GM19452 (cell line): ENCODE measurements at regions not wholly inside any gene's neighbourhood (a gene's known extent, or its start where the extent isn't known, plus 50 kb on each side); places are given as distances from the start of the nearest gene placed in this dataset.

ENCODE experiments used
- ATAC-seq: cut with Tn5 transposase; IDR thresholded peaks from one replicate; pipeline ENCODE4 v1.9.1; 2021; ENCODE audit not compliant: unreplicated experiment

DNA sequence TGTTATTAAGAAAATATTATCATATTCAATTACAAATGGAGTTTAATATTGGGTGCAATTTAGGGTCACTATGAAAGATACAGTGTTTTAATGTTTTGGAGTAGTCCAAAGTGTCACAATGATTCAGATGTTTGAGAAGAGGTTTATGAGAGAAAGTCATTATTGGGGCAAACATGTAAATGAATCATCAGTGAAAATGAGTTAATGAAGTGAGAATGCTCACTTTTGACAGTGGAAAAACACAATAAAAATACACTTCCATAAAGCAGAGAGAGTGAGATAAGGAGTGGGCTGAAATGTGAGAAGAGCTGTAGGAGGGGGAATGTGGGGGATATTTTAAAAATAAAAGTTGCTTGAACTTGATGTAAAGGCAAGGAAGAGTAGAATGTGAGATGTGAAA lies 957.1 kb downstream of the PCDH18 start:
- no peak for ATAC-seq

DNA sequence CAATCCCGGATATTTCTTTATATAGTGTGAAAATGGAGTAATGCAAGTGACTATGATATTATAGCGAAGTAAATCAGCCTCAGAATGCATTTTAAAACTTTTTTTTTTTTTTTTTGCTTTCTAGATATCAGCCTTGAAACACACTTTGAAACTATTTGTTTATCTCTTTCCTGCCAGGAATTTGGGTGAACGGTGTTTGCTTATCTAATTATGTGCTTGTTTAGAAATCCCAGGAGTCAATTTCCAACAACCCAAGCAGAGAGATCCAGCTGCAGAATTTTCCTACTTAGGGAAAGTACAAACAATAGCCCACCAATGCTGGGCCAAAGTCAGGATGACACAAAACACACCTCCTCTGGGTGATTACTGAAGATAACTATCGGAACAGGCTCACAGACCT lies 958.8 kb downstream of the PCDH18 start:
- ATAC-seq, result no peak

DNA sequence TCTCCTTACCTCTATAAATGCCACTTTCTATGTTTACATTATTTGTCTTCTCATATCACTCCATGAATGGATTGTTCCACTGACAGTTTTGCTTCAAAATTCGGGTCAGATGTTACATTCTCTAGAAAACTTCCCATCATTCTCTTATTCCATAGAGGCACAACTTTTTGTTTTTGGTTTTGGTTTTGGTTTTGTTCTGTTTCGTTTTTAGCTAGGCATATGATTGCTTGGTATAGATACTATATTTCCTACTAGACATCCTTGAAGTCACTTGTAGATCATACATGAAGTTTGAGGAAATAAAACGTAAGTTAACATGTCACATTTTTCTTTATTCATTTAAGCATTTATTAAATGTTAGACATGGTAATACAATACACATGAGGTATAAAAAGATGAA lies 961.0 kb downstream of the PCDH18 start:
- no peak for ATAC-seq

DNA sequence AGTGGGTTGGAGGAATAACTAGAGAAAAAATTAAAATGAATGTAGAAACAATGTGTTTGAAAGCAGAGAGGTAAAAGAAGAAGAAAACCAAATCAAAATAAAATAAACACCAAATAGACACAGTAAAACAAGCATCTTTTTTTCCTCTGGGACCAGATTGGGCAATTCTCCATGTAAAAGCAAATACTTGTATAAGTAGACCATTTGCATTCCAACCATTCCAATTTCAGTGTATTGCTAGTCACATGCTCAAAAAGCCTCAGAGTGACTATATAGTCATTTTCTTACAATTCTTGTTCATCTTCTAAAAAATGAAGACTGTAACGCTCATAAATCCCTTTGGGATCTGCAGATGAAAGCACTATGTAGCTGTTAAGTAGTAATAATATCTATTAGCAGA lies 969.5 kb downstream of the PCDH18 start:
- no peak for ATAC-seq

DNA sequence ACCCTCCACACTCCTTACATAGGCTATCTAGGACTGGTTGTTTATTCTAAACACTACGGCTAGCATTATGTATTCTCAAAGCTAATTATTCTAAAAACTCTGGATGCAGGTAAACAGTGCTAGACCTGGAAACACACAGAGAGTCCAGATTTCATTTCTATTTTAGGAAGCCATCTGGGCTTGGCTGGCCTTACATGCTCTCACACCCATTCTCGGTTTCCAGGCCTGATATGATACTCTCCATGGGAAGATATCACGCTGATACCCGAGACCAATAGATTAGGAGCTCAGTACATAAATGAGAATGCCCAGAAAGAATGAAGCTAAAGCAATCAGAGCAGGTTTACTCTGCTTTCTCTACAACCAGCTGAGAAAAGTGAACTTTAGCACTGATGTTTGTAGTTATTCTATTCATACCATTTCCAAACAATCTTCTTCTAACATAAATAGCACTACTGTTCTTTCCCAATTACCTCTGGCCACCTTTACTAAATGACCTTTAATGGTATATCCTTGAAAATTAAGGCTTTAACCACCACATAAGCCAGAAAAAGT lies 973.3 kb downstream of the PCDH18 start:
- no peak for ATAC-seq

DNA sequence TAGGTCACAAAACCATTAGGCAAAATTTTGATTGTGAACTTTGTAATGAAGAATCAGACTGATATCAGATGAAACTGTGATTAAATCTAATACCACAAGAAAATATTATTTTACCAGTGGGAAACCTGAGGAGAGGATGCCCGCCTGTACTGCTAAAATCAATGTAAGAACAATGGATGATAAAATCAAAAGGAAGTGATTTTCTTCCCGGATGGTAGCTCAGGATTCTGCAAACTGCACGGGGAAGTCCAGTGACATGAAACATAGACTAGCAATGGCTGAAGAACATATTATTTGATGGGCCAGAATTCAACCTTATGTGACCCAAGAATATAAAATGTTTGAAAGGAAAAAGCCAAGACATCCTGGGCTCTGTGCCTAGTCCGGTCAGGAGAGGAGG lies 974.9 kb downstream of the PCDH18 start:
- no peak for ATAC-seq

DNA sequence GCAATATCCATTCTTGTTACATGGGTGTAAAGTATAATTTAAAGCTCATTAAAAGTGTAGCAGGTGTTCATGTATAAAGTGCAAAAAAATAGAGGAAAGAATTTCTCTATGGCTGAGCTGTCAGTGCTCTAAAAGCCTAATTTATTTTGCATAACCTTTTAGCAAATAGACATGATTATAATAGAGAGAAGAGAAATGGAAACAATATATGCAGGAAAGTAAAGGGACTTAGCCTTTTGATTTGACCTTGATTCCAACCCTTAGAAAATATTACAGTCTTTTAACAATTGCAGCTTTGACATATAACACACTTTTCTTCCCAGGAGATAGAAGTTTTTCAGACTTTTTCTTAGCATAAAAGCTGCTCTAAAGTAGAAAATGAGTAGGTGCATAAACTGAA lies 978.3 kb downstream of the PCDH18 start:
- no peak for ATAC-seq

DNA sequence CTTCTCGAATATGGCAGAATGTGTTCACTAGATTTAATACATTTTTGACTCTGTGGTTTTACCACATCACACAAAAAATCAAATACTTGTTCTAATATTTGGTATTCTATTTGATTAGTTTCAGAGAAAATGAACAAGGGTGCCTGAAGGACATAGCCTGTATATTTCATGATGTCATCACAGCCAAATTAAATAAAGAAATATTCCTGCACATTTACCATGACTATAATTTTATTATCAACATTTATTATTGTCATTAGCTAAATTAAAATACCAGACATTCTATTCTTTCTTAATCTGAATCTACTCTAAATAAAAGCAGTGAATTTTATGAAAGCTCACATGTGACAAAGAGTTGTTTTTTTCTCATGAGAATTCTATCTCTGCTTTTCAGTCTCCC lies 980.5 kb downstream of the PCDH18 start:
- ATAC-seq, result no peak

DNA sequence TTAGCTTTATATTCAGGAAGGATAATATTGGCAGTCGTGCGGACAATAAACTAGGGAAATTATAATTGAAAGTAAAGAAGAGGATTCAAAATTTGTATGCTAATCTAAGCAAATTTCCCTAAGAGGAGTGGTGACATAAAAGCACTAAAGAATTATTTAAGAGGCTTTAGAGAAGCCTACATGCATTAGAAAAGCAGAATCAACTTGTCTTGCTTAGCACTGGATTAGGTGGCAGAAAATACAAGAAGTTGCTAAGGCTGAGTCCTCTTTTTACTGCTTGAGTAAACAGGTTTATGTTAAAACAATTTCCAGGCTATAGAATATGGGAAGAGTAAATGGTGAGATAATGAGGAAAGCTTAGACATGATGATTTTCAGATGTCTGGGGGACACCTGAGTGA lies 991.5 kb downstream of the PCDH18 start:
- ATAC-seq, result no peak

DNA sequence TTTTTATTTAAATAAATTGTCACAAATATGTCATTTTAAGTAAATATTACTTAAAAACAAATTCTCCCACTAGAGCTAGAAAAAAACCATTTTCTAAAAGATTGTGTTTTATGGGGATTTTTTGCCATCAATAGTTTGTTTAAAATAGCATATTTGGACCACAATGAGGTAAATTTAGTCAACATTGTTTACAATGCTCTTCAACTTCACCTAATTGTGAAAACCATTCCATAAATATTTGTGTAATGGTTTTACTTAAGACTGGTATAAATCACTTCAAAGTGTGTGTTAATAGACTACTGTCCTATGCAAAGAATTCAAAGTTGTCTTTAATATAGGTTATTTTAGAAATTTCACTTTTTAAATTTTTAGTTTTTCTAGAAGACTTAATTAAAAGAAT lies 1004.2 kb downstream of the PCDH18 start:
- no peak for ATAC-seq

DNA sequence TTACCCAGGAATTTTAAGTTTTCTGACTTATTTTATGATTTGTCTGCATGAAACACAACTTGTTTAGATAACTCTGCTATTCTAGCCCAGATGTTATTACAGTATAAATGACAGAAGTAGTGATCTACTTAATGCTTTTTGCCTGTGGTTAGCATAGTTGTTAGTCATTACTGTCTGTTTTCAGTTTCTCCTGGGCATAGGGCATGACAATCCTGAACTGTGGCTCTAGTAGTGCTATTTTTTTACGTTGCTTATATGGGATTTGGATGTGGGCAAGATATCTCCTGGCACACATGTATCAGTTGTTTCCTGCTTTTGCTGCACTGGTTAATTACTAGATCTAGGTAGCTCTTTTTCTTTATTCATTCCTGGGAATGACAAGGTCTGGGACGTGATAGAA lies 1005.8 kb downstream of the PCDH18 start:
- no peak for ATAC-seq

DNA sequence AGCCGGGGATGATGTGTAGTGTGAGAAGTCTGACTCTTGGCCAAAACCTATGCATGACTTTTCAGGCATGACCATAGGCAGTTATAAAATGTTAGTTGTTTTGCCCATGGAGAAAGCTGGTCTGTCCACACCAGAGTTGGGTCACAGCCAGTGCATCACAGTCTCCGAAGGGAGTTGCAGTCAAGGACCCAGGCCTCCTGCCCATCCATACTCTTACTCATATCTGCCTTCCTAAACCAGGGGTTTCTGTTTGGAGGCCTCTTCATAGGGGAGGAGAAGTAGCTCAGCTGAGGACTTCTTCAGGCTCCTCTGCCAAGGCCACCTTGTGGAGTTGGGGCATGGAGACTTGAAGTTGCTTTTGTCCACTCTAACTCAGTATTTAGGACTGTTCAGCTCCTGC lies 1008.3 kb downstream of the PCDH18 start:
- ATAC-seq, result no peak

DNA sequence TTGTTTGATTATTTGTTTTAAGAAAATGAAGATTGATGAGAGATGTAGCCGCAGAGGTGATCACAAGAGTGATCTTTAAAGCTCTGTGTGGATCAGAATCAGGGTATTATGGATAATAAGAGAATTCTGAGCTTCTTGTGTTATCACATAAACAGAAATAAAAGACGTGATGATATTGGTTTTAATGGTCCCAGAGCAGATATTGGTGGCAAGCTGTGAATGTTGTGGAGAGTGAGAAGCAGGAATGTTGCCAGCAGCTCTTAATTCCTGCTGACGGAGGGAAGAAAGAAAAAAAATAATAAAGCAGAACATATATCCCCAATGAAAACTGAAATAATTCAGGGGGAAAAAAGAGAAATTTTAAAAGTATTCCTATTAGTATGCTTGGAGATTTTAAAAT lies 1015.9 kb downstream of the PCDH18 start:
- no peak for ATAC-seq

DNA sequence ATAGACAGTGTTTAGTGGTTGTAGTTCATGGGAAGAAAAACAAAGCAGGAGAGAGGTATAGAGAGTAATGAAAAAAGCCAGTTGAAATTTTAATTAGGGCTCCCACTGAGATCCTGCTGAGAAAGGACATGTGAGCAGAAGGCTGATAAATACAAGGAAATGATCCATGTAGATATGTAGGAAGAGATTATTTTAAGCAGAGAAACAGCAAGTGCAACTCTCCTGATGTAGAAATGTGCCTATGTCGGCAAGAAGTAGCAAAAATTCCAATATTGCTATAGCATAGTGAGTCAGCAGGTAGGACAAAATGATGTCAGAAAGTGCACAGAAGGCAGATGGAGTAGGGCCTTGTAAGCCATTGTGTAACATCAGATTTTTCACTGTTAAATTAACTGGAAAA lies 1027.3 kb downstream of the PCDH18 start:
- ATAC-seq, result no peak

DNA sequence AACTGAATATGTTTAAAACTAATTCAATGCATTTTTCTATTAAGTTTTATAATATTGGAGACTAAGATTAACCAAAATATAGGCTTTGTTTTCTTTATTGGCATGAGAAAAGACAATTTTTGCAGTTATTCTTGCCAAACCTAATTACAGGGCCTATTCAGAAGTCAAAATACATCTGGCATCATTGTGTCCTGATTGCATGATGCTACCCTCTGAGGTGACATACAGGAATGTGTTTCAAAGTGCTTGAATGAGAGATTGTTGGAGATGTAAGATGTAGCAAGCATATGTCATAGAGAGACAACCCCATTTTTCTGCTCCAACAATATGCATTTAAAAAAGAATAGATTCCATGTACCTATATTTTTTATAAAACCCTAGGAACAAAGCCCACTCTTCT lies 1036.4 kb downstream of the PCDH18 start:
- ATAC-seq, result no peak

DNA sequence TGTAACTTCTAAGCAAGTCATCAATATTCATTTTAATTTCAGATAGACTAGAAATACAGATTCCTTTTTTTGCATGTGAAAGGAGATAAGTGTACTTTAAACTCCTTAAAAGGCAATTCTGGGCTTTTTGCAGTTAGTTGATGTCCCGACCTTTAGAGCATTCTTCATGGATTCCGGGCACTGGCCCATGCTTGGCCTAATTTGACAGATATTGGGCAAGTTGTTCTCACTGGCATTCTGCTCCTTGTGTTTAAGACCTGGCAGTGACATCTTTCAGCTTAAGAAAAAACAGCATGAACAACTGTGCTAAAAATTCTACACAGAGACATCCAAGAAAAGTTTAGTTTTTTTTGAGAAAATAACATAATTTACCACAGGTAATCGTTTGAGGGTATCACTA lies 1037.2 kb downstream of the PCDH18 start:
- ATAC-seq, result no peak

DNA sequence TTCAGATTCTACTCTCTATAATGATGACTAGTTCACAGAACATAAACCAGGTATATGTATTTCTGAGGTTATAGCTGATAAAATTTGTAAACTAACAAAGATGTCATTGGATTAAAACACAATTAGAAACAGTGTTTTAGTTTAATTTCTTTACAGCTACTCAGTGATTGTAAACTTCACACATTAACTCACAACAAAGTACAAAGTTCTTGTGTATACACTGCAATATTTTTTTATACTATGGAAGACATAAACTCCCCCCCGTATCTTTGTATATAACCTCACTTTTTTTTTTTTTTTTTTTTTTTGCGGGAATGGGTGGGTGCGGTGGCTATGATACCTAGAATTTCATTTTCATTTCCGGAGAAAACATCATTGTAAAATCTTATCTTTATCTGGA lies 1043.2 kb downstream of the PCDH18 start:
- no peak for ATAC-seq

DNA sequence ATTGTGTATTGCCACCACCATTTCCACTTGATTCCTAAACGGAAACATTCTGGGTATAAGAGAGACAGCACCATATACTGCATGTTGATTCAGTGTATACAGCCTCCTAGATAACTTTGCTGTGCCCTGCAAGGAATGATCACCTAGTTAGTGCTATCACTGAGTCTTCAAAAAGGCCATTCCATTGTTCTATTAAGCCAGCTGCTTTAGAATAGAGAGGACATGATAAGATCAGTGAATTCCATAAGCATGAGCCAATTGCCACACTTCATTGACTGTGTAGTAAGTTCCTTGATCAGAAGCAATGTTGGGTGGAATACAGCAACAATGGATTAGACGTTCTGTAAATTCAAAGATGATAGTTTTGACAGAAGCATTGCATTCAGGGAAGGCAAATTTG lies 1047.3 kb downstream of the PCDH18 start:
- ATAC-seq, result no peak

DNA sequence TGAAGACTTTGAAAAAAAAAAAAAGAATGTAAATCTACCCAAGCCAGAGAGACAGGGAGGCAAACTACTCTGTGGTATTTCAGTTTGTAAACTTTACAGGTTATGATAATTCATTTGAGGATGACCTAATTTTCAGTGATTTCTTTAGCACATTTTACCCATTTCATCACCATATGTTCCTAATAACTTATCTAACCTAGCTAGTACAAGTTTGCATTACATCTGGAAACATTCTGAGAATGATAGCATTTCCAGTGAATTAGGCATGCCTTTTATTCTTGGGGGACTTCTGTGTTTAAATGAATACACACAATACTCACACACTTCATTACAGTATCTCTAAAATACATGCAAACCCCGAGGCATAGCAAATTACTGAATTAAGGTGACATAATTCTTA lies 1055.5 kb downstream of the PCDH18 start:
- ATAC-seq, result no peak

DNA sequence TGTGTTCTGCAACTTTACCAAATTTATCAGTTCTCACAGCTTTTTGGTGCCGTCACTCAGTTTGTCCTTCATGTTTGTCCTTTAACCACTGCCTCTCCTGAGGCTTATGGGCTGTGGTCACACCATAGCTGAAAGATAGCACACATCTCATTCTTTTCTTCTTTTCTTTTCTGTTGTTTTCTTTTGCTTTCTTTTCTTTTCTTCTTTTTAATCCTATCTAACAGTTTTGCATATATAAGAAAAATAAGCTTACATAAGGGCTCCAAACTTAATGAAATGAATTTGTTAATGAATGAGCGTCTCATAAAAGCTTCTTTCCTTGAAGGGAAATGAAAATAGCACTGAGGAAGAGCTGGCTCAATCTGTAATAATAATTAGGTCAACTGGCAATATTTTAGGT lies 1061.2 kb downstream of the PCDH18 start:
- no peak for ATAC-seq

DNA sequence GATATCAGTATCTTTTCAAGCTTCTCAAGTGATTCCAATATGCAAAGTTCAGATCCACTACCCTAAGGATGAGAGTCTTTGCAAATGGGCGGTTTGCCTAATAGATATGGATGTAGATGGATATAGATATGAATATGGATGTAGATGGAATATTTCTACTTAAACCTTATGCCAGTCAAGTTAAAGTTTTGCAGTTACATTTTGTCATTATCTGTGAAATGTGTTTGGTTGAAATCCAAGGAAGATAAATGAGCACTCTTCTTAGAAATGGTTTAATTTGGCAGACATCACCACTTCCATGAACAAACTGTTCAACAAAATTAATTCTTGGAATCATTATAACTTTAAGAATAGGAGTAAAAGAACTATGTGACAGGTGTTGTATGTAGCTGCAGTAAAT lies 1066.6 kb downstream of the PCDH18 start:
- ATAC-seq, result no peak

DNA sequence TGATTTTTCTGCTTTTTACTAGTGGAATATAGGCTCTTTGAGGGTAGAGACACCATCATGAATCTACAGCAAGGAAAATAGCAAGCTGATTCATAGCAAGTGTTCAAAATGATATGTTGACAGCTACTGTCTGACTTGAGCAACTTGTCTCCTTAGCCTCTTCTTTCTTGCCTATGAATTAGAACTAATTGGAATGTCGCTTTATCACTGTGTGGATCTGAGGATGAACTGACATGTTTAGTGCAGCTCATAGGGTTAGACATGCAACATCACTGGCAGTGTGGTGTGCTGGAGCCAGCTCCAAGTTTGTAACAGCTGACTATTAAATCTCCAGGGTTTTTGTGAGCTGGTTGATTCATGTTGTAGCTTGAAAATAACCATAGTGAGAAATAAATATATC lies 1068.4 kb downstream of the PCDH18 start:
- no peak for ATAC-seq

DNA sequence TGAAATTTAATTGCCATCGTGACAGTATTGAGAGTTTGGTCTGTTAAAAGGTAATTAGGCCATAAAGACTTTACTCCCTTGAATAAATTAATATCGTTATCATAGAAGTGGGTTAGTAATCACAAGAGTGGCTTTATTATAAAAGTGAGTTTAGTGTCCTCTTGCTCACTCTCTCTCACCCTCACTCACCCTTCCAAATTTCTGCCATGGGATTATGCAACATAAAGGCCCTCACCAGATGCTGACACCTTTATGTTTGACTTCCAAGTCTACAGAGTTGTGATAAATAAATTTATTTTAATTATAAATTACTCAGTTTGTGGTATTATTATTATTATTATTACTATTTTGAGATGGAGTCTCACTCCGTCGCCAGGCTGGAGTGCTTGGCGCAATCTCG lies 1070.8 kb downstream of the PCDH18 start:
- ATAC-seq, result no peak

DNA sequence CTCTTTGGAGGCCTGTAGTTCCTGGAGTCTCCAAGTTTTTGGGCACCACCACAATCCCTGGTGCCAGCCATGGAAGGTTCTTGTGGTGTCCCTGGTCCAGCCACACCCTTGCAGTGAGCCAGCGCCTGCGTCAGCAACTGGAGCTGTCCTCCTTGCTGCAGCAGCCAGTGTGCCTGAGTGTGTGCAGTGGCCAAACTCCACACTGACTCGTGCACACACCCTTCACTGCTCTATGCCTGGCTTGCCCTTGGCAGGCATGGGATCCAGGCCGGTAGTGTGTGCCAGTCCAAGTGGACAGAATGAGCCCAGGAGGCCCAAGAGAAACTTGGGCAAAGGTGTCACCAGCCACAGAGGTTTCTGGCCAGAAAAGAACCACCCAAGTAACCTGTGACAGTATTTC lies 1074.0 kb downstream of the PCDH18 start:
- no peak for ATAC-seq
